Testis (tissue), 2 donors: ENCODE measurements at regions not wholly inside any gene's neighbourhood (a gene's known extent, or its start where the extent isn't known, plus 50 kb on each side); places are given as distances from the start of the nearest gene placed in this dataset.

Experiments used
- POLR2A ChIP-seq: fragments of 450-650 bp; IDR thresholded peaks from one replicate; pipeline ENCODE4 v1.6.1; 2017; ENCODE audit warnings: antibody characterized with exemption, mild to moderate bottlenecking, moderate library complexity
- TF ChIP-seq, protein P1 (sequence below), 3 experiments: fragments of 450-650 bp in 2 of 3; fragments of 200-600 bp in 1 of 3; sonication (generic) in 1 of 3; IDR thresholded peaks; one replicate each; pipeline ENCODE4 v1.5.1; 2016 to 2019; ENCODE audit warnings: antibody characterized with exemption in 3 of 3, mild to moderate bottlenecking in 2 of 3, moderate library complexity in 1 of 3

DNA sequence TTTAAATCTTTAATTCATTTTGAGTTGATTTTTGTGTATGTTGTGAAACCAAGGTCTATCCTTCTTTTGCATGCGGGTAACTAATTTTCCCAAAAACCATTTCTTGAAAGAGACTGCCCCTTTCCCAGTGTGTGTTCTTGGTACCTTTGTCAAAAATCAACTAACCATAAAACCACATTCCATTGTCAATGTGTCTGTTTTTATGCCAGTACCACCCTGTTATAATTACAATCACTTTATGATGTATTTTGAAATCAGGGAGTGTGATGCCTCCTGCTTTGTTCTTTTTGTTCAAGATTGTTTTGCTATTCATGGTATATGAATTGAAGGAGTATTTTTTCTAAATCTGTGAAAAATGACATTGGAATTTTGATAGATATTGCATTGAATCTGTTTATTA lies 689.6 kb downstream of the TSN start:
- TF ChIP-seq, protein P1, sequence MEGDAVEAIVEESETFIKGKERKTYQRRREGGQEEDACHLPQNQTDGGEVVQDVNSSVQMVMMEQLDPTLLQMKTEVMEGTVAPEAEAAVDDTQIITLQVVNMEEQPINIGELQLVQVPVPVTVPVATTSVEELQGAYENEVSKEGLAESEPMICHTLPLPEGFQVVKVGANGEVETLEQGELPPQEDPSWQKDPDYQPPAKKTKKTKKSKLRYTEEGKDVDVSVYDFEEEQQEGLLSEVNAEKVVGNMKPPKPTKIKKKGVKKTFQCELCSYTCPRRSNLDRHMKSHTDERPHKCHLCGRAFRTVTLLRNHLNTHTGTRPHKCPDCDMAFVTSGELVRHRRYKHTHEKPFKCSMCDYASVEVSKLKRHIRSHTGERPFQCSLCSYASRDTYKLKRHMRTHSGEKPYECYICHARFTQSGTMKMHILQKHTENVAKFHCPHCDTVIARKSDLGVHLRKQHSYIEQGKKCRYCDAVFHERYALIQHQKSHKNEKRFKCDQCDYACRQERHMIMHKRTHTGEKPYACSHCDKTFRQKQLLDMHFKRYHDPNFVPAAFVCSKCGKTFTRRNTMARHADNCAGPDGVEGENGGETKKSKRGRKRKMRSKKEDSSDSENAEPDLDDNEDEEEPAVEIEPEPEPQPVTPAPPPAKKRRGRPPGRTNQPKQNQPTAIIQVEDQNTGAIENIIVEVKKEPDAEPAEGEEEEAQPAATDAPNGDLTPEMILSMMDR (IDR thresholded peaks at IDR 0.05) = no peak
- TF ChIP-seq POLR2A = no peak
